Stomach (tissue), 8 donors: ENCODE measurements at regions not wholly inside any gene's neighbourhood (a gene's known extent, or its start where the extent isn't known, plus 50 kb on each side); places are given as distances from the start of the nearest gene placed in this dataset.

Experiments used
- DNase-seq, 2 donors: peaks; one replicate each; pipeline versions ENCODE4 v3.0.0 to v3.0.0-alpha.2; 2013 to 2019
- H3K27ac ChIP-seq, 5 donors: fragments of 200-600 bp in 4 of 5; sonication (generic) in 4 of 5; one replicate each; pipeline ENCODE4 v1.5.1; 2013 to 2019; ENCODE audit warnings: mild to moderate bottlenecking in 1 of 5, moderate library complexity in 1 of 5
- H3K27me3 ChIP-seq, 3 donors: fragments of 200-600 bp; sonication (generic); one replicate each; pipeline ENCODE4 v1.5.1; 2017 to 2019; ENCODE audit warnings: mixed run types in 1 of 3
- H3K36me3 ChIP-seq, 4 donors: fragments of 200-600 bp; sonication (generic); 1 replicate in 3 of 4; 2 replicates in 1 of 4; pipeline ENCODE4 v1.5.1; 2016 to 2019
- H3K4me1 ChIP-seq, 4 donors: fragments of 200-600 bp; sonication (generic); one replicate each; pipeline ENCODE4 v1.5.1; 2016 to 2019
- H3K4me3 ChIP-seq, 4 donors: fragments of 200-600 bp; sonication (generic) in 3 of 4; one replicate each; pipeline ENCODE4 v1.5.1; 2016 to 2019; ENCODE audit warnings: mild to moderate bottlenecking in 1 of 4
- H3K9me3 ChIP-seq, 4 donors: fragments of 200-600 bp; sonication (generic); one replicate each; pipeline ENCODE4 v1.5.1; 2016 to 2019
- EP300 ChIP-seq: sonication (generic); formaldehyde crosslinking; IDR thresholded peaks from one replicate; pipeline ENCODE4 v1.6.1; 2017; ENCODE audit warnings: antibody characterized with exemption
- POLR2A ChIP-seq, 4 donors: fragments of 450-650 bp; IDR thresholded peaks; one replicate each; pipeline ENCODE4 v1.6.1; 2016; ENCODE audit warnings: antibody characterized with exemption in 4 of 4, control low read depth in 2 of 4, mild to moderate bottlenecking in 1 of 4, moderate library complexity in 1 of 4
- POLR2AphosphoS5 ChIP-seq, 3 donors: sonication (generic); formaldehyde crosslinking; IDR thresholded peaks; one replicate each; pipeline ENCODE4 v1.6.1; 2016; ENCODE audit warnings: antibody characterized with exemption in 3 of 3
- WGBS, 5 donors: extraction: QIAGEN DNeasy Blood & Tissue Kit in 3 of 5; methylation state at CpG; one replicate each; pipeline versions ENCODE4 v1.1.5 to v1.1.7; 2013 to 2018; 5-methylcytosine and 5-hydroxymethylcytosine counted together
- intact Hi-C: fragments of 100-400 bp; cut with DNase I; formaldehyde crosslinking; loops from one replicate; pipeline ENCODE4 v1.15.1; 2023; ENCODE audit warnings: low total_unique reads
- TF ChIP-seq, protein P1 (sequence below), 7 experiments: fragments of 450-650 bp in 4 of 7; fragments of 200-600 bp in 3 of 7; sonication (generic) in 3 of 7; IDR thresholded peaks; one replicate each; pipeline ENCODE4 v1.5.1; 2016 to 2019; ENCODE audit warnings: antibody characterized with exemption in 7 of 7, control low read depth in 2 of 7, mild to moderate bottlenecking in 1 of 7
- donor health status: healthy with polysubstance abuse.
- donor health status: Bipolar disorder and iron deficiency.
- donor health status: healthy.

DNA sequence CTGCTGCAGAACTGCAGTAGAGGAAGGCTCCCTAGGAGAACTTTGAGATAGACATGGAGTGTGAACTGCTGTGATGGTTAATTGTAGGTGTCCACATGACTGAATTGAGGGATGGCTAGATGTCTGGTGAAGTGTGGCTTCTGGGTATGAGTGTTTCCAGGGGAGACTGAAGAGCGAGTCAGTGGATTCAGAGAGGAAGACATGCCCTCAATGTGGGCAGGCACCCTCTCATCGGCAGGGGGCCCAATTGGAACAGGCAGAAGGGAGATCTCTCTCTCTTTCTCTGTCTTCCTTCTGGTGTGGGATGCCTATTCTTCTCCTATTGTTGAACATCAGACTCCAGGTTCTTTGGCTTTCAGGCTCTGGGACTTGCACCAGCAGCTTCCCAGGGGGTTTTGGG is 304.7 kb upstream of the GATB start:
- no peak for DNase-seq
- H3K27ac ChIP-seq = no peak overlapping the region
- TF ChIP-seq POLR2AphosphoS5 (IDR thresholded peaks at IDR 0.05) (no peak), EP300 (no peak), POLR2A (IDR thresholded peaks at IDR 0.05) (no peak)
- TF ChIP-seq, protein P1, sequence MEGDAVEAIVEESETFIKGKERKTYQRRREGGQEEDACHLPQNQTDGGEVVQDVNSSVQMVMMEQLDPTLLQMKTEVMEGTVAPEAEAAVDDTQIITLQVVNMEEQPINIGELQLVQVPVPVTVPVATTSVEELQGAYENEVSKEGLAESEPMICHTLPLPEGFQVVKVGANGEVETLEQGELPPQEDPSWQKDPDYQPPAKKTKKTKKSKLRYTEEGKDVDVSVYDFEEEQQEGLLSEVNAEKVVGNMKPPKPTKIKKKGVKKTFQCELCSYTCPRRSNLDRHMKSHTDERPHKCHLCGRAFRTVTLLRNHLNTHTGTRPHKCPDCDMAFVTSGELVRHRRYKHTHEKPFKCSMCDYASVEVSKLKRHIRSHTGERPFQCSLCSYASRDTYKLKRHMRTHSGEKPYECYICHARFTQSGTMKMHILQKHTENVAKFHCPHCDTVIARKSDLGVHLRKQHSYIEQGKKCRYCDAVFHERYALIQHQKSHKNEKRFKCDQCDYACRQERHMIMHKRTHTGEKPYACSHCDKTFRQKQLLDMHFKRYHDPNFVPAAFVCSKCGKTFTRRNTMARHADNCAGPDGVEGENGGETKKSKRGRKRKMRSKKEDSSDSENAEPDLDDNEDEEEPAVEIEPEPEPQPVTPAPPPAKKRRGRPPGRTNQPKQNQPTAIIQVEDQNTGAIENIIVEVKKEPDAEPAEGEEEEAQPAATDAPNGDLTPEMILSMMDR (IDR thresholded peaks at IDR 0.05) = no peak
- no peaks in the 10 kb centered on the region for H3K27me3 ChIP-seq
- H3K4me3 ChIP-seq = no peak overlapping the region
- WGBS, 5 donors = 85 to 99% (median 93%) methylated on average over 2 of the region's 2 CpGs
- H3K9me3 ChIP-seq = no peaks in the 10 kb centered on the region
- intact Hi-C loops = no loop called here
- H3K36me3 ChIP-seq = no peaks in the 10 kb centered on the region
- H3K4me1 ChIP-seq = peaks cover 0 to 16% (median 6%) of the 10 kb centered on the region in 4 donors

DNA sequence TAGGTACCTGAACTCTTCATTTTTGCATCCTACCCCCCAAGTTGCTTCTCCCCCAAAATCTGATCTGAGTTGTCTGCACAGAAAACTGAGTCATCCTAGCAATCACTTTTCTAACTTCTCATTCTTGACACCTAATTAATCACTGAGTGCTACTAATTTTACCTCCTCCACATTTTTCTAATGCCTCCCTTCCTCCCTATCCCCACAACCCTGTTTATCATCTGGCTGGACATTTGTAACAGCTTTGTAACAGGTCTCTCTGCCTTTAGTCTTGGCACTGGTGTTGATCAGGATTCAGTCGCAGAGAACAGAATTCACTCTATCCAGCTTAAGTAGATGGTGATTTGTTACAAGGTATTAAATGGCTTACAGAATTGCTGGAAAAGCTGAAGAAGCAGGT is 303.9 kb upstream of the GATB start:
- H3K4me1 ChIP-seq = peaks cover 0 to 16% (median 6%) of the 10 kb centered on the region in 4 donors
- 74 to 93% (median 82%) methylated on average over 1 of the region's 1 CpG for WGBS, 5 donors
- intact Hi-C loops = no loop called here
- H3K27me3 ChIP-seq = no peaks in the 10 kb centered on the region
- no peak overlapping the region for H3K27ac ChIP-seq
- H3K36me3 ChIP-seq = no peaks in the 10 kb centered on the region
- H3K4me3 ChIP-seq = no peak overlapping the region
- DNase-seq = no peak
- H3K9me3 ChIP-seq = no peaks in the 10 kb centered on the region
- TF ChIP-seq, protein P1 (IDR thresholded peaks at IDR 0.05) = no peak
- TF ChIP-seq POLR2AphosphoS5 (IDR thresholded peaks at IDR 0.05) (no peak), POLR2A (IDR thresholded peaks at IDR 0.05) (no peak), EP300 (no peak)

DNA sequence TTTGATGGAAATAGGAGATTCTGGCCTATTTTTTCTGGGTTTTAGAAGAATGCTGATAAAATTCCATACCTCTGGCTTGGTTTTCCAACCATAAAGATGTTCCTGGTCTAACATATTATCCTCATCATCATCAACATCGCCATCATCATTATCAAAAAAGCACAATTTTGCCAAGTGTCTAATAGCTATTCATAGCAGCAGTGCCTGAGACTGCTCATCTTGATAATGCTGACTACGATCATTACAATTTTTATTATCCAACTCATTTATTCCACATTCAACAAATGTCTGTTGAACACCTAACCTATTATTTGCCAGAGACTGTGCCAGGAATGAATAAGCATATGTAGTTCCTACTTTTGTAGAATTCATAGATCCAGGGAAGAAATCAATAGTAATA is 303.5 kb upstream of the GATB start:
- no peak overlapping the region for H3K27ac ChIP-seq
- no peaks in the 10 kb centered on the region for H3K36me3 ChIP-seq
- intact Hi-C loops = no loop called here
- no peaks in the 10 kb centered on the region for H3K27me3 ChIP-seq
- 73 to 86% (median 83%) methylated on average over 2 of the region's 2 CpGs for WGBS, 5 donors
- H3K4me3 ChIP-seq = no peak overlapping the region
- TF ChIP-seq, protein P1 (IDR thresholded peaks at IDR 0.05) = no peak
- TF ChIP-seq POLR2AphosphoS5 (IDR thresholded peaks at IDR 0.05) = no peak
- TF ChIP-seq EP300 = no peak
- TF ChIP-seq POLR2A (IDR thresholded peaks at IDR 0.05) = no peak
- DNase-seq = no peak
- no peaks in the 10 kb centered on the region for H3K9me3 ChIP-seq
- H3K4me1 ChIP-seq = peaks cover 0 to 16% (median 6%) of the 10 kb centered on the region in 4 donors

DNA sequence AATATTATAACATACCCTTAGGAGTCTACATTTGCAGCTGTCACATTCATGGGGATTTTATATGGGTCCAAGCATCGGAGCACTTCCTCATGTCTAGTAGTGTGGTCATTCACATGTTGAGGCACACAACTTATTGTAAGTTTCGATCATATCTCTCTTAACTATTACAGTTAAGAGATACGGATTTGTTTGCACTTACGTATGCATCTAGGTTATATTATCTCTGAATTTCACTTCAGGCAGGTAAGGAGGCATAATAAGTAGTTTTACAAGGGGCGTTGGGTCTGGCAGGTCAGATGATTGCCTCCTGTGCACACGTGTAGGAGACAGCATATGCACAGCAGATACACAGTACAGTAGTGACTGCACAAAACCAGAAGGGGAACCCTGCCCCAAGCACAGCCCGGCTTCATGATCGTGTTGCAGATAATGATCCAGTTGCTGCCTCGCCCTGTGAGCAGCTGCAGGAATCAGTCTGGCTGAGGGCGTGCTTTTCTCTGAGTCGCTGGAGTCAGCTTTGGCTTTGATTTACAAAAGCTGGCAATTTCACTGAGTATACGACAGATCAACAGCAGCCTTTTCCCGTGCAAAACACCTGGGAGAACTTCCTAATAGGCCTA is 302.9 kb upstream of the GATB start:
- peak; percentile 34 to 67 for DNase-seq
- H3K27ac ChIP-seq = no peak overlapping the region

More for the DNA sequence above, 302.9 kb upstream of the GATB start:
- intact Hi-C loops = no loop called here
- H3K27me3 ChIP-seq = no peaks in the 10 kb centered on the region
- H3K36me3 ChIP-seq = no peaks in the 10 kb centered on the region
- no peak for TF ChIP-seq POLR2AphosphoS5 (IDR thresholded peaks at IDR 0.05)
- TF ChIP-seq, protein P1 (IDR thresholded peaks at IDR 0.05) = peak in 1 of 7 experiments; percentile 7
- no peaks in the 10 kb centered on the region for H3K9me3 ChIP-seq
- no peak overlapping the region for H3K4me3 ChIP-seq
- 16 to 36% (median 23%) methylated on average over 12 to 13 of the region's 13 CpGs for WGBS, 5 donors
- H3K4me1 ChIP-seq = peaks cover 0 to 16% (median 6%) of the 10 kb centered on the region in 4 donors
